NCI-H446 treated with DMSO at 0.1 percent for 48 hours (cell line): ENCODE measurements at regions not wholly inside any gene's neighbourhood (a gene's known extent, or its start where the extent isn't known, plus 50 kb on each side); places are given as distances from the start of the nearest gene placed in this dataset.
"Not testable (repeated sequence)": the region's sequence is repeated elsewhere in the genome, so short reads cannot be mapped to it uniquely, and the experiment has no call there.

Experiments used
- DNase-seq: peaks from one replicate; lab custom pipeline; 2025; lab: John Stamatoyannopoulos, UW

- DNase-seq: no peak
These were observed 571.5 kb upstream of the PPP2R3A start for GRCh38 chr3:135393898-135394525.

DNA sequence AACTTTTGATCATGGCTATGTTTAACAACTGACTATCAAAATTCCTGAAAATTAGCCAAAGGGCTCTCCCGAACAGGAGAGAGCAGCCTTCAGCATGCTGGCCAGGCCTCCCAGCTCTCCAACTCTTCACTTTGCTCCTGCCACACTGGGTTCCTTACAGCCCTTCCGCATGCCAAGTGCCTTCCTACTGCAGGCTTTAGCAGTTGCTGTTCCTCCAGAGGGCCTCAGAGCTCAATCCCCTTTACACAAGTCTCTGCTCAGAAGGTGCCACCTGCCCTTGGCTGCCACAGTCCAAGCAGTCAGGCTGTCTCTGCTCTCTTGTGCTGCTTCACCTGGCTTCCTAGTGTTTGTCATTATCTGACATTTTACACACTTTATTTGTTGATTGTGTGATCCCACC, 553.1 kb upstream of the PPP2R3A start:
- no peak for DNase-seq

DNA sequence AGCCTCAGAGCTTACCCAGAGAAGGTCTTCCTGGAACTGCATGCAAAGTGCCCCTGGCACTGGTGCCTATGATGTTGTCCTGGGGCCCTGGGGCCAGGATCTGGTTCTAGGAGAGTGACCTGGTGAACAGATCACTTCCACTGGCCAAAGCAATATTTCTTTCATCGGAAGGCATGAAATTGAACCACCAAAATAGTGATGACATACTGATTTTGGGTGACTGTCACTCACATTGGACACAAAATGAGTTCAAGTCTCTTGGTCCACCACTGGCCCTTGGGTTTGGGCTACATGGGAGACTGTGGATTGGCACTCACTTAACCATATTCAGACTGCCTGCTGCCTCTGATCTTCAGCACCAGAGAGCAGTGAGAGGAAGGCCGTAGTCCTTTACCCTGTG, 549.3 kb upstream of the PPP2R3A start:
- no peak for DNase-seq

DNA sequence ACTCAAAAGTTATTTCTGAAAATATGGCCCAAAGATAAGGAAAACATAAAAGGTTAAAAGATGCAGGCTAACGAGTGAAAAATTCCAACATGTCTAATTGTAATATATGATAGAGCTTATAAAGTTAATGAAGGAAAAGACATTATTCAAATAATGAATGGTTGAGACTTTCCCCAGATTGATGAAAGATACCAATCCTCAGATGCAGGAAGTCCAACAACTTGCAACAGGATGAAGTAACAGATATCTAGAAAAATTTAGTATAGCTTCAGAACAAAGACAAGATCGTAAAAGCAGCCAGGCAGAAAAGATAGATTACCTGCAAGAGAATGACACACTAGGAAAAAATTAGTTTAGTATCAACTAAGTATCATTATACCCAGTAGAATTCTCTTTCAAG, 546.4 kb upstream of the PPP2R3A start:
- DNase-seq: no peak

DNA sequence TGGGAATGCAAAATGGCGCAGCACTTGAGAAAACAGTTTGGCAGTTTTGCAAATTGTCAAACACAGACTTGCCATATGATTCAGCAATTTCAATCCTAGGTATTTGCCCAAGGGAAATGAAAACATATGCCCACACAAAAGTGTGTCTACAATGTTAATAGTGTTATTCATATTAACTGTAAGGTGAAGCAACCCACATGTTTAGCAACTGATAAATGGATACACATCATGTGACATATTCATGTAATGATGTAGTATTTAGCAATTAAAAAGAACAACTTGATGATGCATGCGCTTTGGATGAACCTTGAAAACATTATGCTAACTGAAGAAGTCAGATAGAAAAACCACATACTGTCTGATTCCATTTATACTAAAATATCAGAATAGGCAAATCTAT, 539.0 kb upstream of the PPP2R3A start:
- DNase-seq: no peak

DNA sequence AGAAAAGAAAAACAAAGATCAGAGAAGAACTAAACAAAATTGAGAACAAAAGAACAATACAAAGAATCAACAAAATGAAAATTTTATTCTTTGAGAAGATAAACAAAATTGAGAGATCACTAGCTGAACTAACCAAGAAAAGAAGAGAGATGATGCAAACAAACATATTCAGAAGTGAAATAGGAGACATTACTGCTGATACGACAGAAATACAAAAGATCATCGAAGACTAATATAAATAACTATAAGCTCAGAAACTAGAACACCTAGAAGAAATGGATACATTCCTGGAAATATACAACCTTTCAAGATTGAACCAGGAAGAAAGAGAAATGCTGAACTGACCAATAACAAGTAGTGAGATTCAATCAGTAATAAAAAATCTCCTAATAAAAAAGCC, 533.1 kb upstream of the PPP2R3A start:
- DNase-seq: no peak

GRCh38 chr3:135438889-135439597, 526.5 kb upstream of the PPP2R3A start:
- DNase-seq: not testable (repeated sequence)

DNA sequence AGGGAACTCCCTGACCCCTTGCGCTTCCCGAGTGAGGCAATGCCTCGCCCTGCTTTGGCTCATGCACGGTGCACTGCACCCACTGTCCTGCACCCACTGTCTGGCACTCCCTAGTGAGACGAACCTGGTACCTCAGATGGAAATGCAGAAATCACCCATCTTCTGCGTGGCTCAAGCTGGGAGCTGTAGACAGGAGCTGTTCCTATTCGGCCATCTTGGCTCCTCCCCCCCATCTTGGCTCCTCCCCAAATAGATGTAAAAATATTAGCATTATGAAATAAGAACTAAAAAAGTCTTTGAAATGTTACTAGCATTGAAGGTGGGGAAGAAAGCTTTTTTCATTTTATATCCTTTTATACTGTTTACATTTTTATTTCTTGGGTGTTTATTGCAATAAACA, 525.9 kb upstream of the PPP2R3A start:
- DNase-seq: not testable (repeated sequence)

DNA sequence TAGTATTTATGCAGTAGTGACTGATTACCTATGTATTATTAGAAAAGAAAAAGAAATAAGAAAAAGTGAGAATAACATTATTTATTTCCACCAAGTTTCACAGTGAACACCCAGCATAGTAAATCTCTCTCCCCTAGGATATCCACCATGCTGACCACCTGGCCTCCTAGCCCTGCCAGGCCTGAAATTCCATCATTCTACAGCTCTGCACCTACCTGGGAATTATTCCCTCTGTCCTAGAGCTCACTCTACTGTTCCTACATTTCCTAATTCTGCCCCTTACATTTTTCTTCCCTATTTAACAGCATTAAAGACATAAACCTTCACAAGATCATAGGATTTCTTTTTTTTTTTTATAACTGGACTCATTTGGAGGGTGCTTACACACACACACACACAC, 525.3 kb upstream of the PPP2R3A start:
- no peak for DNase-seq

DNA sequence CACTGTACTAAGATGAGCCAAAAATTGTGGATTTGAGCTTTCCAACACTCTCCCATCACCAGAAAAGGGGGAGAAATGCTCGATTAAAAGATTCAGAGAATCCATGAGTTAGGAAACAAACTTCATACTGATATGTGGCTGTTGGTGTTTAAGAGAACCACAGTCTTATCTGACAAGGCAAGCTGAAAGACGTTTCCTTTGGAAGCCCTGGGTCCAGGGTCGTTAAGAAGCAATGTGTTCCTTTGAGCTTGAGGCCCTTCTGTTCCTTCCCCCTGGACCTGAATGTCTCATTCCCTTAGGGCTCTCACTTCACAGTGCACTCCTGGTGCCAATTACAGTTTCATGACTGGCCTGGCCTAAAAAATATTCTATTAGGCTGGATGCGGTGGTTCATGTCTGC, 524.8 kb upstream of the PPP2R3A start:
- no peak for DNase-seq

GRCh38 chr3:135444058-135444457, 521.5 kb upstream of the PPP2R3A start:
- DNase-seq: no peak

- no peak for DNase-seq
These were observed 518.0 kb upstream of the PPP2R3A start for GRCh38 chr3:135447483-135447882.

DNA sequence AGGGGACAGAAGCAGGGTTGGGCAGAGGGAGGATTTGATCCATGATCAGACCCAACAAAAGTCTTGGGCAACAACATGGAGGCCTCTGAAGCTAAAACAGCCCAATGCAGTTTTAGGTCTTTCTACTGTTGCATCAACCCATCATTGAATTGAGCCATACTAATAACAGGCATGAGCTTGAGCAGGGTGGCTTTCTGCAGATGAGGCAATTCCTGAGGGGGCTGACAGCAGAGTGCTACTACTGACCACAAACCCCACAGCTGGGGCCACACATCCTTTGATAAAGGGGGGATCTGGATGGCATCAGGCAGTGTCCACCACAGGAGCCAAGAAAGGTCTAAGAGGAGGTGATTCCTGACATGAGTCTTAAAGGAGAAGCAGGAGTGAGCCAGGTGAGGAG, 517.0 kb upstream of the PPP2R3A start:
- no peak for DNase-seq

GRCh38 chr3:135449046-135449445, 516.5 kb upstream of the PPP2R3A start:
- DNase-seq: no peak

DNA sequence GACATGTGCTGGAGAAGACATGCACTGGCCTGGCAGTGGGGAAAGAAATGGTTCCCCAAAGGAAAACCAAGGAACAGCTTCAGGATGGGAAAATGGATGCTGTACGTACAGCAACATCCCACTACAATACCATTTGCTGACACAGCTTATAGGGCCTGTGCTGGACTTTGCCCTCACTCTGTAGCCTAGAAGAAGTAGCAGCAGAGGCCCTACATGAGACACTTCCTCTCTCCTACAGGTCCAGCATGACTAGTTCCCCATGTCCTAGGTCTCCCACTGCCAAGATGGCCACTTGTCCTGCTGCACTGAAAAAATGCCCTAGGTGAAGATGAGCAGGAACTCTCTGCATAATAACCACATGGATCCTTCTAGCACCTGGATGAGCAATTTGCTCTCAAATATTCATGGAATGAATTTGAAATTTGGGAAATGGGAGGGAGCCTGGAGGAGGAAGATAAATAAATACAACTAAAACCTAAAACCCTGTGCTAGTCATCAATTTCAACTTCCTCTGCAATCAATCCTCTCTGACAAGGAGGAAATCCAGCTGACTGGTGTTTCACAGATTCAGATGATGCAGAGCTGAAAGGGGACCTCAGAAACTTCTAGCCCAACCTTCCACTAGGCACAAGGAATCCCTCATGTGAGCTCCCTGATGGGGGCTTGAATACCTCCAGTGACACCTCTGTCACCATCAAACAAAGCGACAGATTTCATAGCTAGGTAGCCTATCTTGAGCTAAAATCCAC, 514.3 kb upstream of the PPP2R3A start:
- DNase-seq: no peak

DNA sequence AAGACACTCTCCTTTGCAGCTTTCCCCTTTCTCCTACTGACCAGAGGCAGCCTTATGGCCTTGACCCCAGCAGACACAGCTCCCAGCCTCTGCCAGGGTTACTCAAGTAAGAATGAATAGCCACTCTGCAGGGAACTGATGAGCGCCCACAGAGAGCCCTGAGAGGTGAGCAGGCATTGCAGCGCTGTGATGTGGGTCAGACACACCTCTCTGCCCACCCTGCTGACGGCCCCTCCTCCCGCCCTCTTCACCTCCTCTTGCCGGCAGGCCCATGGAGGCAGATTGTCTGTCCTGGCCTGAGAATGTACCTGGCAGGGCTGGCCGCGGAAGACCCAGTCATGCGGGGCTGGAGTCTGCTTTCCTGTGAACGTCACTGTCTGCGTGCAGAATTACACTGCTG, 512.6 kb upstream of the PPP2R3A start:
- DNase-seq: no peak

GRCh38 chr3:135453326-135453725, 512.2 kb upstream of the PPP2R3A start:
- DNase-seq: no peak

DNA sequence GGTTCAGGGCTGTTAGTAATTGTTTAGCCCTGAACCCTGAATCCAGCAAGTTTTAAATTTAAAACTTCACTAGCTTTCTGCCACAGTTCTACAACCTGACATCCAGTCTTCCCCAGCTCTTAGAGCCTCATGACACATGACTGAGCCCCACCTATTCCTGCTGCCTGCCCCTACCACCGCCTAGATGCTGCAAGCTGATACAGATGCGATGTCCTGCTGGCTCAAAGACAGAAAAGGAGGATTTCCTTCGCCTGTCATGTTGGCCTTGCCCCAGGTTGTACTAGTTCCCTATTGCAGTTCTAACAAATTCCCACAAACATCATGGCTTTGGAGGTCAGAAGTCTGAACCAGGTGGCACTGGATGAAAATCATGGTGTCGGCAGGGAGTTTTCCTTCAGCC, 510.6 kb upstream of the PPP2R3A start:
- DNase-seq: no peak

DNA sequence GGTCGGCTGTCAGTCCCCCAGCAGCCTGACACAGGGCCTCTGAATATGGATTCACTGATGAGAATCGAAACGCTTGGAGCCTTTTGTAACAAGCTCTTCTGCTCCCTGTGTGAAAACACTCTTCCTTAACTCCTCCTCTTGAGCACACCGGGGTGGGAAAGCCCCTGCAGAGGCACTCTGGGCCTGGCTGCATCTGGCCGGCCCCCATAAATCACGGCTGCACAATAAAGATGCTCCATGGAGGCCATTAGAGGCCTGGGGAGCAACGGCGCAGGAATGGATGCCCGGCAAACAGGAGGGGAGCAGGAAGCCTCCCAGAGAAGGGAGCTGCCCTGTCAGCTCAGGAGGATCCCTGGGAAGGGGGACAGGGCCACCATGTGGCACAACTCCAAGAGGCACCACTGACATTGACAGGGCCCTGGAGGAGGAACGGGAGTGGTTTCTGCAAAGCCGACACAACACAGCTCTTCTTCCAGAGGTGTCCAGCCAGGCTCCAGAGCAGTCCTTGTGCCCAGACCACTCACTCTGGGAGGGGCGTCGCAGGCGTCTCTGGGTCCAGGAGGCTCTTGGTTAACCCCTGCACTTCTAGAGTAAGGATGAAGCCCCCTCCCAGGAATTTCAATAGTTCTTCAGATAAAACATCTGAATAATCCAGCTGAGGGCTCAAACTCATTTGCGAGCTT, 509.3 kb upstream of the PPP2R3A start:
- no peak for DNase-seq

DNA sequence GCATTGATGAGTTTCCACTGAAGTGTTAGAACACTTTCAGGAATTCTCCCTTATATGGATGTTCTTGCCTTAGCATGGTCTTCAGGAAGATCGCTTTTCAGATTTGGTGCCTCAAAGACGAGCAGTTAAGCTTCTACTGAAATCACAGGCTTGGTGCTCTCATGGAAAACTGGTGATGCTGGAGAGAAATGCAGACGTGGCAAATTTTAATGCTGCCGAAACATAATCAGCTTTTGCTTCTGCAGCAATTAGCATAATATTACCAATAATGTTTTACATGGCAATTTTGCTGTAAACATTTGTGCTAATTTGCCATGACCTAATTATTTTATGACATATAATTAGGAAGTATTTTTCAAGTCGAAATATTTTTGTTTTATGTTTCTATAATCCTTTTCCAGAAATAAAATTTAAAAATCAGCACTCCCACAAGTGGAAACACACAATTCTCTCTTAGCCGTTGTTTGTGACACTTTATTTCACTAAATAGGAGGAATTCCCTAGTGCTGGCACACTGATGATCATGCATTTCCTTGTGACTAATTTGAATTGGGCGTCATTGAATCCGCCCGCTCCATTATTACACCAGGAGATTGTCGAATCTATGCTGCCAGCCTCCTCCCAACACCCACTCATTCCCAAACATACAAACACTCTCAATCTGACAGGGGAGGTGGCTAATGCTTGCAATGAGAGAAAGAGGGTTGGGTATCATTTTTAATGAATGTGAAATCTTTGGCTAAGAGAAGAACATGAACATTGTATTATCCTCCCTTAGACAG, 506.8 kb upstream of the PPP2R3A start:
- DNase-seq: no peak

DNA sequence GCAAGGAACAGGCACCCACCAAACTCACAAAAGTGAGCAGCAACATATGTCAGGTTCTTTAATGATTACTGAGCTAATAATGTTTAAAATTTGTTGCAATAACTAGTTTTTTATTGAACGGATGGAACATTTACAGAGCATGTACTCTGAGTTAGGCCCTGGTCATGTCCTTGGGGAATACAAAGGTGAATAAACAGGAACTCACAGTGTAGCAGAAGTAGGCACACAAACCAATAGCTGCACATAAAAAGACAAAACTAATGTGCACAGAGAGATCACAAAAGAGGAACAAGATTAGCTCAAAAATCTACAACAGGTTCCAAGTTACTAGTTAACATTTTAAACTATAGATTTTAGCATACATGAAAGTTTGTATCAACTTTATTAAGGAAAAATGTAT, 505.3 kb upstream of the PPP2R3A start:
- DNase-seq: no peak

GRCh38 chr3:135471911-135472310, 493.6 kb upstream of the PPP2R3A start:
- DNase-seq: no peak
